Stimulated activated CD4-positive, alpha-beta T cell treated with anti-CD3 and anti-CD28 coated beads, Interleukin-2, amount 100 ng/mL, for 4 hours (primary cell): ENCODE measurements at regions not wholly inside any gene's neighbourhood (a gene's known extent, or its start where the extent isn't known, plus 50 kb on each side); places are given as distances from the start of the nearest gene placed in this dataset.
"Not testable (repeated sequence)": the region's sequence is repeated elsewhere in the genome, so short reads cannot be mapped to it uniquely, and the experiment has no call there.

Experiments
- DNase-seq: peaks from one replicate; pipeline ENCODE4 v3.0.0-alpha.2; 2020; ENCODE audit warnings: low read depth

DNA sequence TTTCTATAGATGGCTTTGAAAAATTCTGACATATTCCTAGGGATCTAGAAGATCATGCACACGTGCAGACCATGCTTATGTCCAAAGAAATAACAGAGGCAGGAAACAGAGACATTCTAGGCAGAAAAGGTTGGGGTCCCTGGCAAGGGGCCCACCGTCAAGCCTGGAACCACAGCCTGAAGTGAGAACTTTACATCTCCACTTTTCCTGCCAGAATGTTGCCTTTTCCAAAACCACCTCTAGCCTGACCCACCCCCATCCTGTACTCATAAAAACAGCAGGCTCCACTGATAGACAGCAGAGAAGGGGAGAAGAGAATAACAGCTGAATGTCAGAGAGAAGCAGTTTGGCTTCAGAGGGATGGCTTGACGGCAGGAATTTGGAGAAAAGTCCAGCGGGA lies 257.3 kb upstream of the NT5E start:
- no peak for DNase-seq

DNA sequence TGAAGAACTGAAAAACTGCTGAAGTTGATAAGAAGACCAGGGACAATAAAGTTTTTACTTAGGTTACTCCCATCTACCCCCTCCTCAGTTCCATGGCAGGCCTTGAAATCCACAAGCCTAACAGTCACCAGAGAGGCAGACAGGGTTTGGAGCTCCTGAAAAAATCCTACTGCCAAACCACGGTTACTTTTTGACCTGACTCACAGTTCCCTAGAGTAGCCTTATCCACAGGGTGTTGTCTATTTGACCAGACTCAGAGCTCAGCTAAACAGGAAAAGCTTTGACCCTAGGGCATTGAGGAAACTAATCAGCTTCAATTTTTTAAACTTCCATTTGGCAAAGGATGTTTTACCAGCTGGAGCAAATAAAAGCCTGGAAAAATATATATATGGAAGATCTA lies 257.7 kb upstream of the NT5E start:
- DNase-seq: no peak

DNA sequence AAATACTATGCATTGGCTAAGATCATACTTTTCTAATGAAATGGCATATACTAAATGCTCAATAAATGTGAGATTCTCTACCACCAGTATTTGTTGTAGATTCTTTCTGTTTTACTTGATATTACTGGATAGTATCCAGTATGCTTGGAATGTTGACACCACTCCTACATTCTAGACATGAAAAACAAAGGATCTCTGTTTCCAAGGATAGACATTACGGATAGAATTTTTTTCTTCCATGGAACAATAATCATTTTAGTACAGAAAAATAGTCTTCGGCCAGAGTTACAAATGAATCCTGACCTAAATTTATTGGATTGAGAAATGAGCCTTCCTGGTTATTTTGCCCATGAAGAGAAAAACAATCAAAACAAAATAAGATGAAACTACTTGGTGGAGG lies 258.2 kb upstream of the NT5E start:
- DNase-seq: no peak

DNA sequence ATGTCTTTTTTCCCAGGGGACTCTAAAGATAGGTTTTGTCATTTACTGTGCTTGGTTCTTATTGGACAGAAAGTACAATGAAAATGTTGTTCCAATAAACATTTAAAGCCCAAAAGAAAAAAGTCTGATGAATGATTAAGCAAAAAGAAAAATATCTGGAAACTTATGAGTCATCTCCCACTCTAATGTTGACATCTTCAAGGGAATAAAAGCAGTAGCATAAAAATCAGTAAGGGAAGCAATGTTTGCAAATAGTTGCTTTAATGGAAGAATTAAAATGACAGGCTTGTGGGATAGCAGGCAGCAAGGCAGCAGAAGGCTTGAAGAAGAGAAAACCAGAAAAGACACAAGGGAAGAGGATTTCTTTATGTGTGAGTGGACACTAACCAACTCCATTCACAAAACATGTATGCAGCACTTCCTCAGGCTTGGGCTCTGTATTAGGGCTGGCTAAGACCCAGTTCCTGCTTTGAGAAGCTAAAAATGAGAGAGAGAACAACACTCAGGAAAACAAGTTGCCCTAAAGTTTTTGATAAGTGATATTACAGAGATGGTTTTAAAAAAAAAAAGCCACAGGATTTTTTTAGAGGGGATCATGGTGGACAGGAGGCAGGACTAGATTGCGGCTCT lies 263.2 kb upstream of the NT5E start:
- DNase-seq: no peak

DNA sequence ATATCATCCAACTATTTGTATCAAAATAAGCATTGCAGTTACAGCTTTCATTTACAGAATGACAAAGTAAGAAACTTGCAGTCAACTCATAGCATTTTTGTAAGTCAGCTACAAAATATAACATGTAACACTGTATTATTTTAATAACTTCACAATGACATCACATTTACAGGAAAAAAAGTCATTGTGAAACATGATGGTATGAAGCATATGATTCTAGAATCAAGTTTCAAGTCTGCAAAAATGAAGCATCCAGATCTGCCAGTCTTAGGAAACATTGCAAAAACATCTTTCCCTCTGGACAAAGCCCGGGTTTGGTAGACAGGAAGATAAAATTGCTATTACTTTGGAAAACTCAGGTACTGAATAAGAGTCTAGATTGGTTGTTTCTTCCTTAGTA lies 263.9 kb upstream of the NT5E start:
- no peak for DNase-seq

DNA sequence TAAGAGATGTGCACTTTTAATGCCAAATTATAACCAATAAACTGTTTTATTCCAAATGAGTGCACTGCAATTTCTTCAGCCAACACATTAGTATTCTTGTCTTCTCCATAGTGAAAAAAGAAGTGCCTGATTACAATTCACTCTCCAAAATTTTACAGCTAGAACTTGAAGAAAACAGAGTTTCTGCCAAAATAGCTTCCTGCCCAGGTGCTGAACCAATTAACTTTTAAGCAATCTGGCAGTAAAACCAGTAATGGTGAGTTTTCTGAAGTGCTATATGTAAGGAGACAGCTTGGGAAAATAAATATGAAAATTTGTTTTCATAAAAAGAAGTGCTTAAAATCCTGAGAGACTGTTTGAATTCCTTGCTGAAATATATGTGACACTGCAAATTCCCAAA lies 266.0 kb upstream of the NT5E start:
- DNase-seq: no peak

DNA sequence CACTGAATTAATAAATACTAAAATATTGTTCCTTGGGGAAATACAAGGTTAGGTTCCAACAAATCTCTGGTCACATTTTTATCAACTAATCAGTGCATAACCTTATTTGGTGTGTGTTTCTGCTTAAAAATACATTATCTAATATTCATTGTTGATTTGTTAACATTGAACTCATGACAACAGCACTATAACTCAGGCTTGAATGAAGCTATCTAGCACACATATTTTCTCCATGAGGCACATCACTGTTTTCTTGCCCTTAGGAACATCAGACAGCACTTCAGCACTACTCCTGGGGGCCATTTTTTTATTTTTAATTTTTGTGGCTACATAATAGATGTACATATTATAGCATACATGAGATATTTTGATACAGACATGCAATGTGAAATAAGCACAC lies 277.2 kb upstream of the NT5E start:
- no peak for DNase-seq

DNA sequence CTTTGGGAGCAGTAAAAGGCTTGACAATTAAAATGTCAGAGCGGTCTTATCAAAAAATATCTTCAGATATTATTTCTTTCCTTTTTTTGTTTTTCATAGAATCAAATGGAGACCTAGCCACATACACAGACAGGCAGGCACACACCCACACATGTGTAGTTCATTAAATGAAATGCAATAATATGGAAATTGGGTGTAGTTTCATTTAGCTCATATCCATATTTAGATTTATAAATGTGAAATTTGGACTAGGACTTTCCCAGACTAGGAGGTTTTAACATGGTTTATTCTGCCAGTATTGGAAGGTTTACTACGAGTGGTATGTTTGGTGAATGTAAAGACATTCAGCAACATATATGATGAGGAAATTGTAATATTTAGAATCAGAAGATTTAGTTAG lies 277.7 kb upstream of the NT5E start:
- DNase-seq: no peak

DNA sequence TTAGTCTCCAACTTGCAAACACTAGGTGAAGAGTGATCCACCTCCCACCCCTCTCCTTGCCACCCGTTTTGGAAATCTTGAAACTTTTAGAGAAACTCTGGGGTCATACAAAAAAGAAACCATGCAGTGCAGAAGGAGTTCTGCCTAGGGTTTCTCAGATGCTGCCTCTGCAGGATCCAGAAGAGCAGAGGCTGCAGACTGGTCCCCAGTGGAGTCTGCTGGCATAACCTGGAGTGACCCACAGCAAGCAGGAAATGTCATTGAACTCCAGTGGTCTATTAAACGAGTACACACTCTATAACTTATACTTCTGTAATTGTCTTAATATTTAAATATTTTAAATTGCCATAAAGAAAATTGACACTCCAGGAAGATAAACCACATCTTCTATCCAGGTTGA lies 280.7 kb upstream of the NT5E start:
- DNase-seq: no peak

DNA sequence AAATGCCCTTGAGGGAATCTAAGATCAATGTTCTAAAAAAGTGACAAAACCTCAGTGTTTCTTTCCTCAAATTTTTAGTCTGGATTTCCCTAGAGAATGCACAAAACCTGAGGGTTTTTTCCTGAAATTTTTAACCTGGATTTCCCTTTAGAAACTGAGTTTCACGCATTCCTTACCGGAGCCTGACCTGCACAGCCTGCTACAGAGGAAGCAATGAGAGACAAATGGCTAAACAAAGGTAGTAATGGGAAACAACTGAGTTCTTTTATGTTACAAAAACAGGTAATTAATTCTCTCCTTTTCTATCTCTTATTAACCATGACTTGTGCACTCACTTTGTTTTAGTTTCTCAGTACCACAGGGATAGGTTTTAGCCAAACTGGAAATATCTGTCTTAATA lies 281.7 kb upstream of the NT5E start:
- DNase-seq: no peak

DNA sequence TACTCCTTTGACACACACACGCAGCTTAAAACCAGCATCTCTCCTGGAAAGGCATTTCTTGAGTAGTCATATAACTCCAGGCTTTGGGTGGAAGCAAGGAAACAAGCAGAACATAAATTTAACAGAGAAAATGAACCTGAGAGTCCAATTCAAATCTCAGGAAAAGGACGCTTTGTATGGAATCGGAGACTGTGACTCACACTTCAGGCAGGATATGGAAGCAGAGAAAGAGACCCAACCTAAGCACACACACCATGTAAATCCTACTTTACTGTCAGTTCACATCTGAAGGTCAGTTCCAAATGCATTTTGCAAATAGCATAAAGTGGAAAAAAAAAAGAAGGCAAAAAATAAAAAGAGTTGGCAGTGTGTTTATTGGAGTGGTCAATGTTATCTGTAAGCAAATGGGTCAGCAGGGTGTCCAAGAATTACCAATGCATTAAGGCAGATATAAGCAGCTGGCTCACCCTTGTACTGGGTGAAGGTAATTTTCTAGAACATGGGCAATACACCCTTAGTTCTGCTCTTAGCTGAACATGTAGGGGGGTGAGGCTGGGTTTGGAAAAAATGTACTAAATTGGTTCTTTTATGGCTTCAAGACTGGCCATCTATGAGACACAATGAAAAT lies 283.7 kb upstream of the NT5E start:
- DNase-seq: no peak

DNA sequence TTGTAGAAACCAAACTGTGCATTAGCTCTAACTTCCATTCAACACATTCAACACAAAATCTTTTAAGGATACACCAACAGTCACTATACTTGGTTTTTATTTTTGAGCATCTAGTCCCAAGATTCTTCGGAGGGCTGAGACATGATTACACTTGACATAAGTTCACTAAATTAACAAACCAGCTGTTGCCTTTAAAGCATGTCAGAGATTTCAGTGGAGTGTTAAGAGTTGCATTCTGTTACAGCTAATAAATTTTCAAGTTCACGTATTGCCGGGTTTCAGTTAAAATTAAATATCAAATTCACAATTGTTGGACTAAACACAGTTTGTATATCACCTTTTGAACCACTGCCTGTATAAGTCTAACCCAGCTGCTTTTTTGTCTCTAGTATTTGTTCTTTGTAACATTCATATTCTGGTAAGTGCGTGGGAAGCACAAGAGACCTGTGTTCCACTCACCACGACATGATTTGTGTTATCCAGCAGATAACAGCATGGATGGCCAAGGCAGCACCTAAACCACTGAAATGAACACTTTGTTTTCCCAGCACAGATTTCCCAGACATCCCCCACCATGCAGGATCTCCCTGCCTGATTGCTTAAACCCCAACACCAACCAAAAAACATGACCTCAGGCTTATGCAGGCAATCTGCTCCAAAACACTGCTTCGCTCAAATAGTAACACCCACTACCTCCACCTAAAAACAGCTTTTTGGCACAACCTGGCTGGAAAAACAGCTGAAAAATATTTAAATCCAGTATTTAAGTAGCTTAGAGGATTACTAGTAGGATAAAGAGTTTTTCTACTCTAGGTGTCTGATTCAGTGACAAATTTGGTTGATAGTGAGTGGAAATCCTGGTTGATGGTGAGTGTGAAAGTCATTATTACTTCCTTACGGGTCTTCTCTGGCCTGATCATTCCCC lies 286.5 kb upstream of the NT5E start:
- DNase-seq: no peak

DNA sequence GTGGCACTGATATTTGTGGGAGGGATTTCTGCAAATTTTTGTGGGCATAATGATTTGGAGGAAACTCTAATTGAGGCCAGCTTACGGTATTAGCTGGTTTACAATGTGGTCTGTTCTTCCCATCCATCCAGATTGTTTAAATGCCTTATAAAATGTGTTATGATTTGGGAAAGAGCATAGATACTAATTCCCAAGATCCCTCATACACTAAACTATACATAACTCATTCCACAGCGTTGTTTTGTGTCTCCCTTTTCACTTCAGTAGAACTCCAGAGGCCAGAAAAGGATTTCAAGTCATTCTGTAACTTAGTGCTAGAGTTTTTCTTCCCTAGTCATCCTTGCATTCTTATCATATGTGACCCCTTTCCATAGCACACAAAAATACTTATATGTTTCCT lies 292.6 kb upstream of the NT5E start:
- no peak for DNase-seq

DNA sequence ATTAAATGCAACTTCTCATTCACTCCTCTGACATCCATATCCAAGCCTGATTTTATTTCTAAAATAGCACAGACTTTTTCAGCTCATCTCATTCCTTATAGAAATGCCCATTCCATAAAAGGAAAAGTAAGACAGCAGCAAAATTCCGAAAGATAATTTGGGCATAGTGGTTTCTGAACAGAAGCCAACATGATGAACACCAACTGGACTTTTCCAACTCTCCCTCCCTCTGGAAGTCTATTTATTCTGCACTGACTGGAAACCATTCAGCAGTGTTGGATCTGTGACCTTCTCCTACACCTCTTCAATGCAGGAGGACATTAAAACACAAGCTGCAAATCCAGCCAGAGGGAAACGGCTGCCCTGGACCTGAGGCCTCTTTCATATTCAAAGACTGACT lies 306.2 kb upstream of the NT5E start:
- DNase-seq: no peak

DNA sequence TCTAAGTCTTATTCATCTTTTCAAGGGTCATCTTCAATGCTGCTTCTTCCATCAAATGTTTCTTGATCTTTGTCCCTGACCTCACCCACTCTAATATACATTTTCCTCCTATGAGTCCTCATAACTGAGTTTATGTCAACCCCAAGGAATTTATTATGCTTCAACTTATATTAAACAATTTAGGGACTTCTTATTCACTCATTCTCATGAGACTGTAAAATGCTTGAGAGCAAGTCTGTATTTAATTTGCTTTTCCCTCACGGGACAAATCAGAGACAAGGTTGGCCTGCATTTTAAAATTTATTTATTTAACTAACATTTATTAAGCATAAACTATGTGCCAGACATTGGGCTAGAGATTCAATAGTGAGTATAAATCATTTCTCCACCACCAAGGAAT lies 312.0 kb upstream of the NT5E start:
- no peak for DNase-seq

DNA sequence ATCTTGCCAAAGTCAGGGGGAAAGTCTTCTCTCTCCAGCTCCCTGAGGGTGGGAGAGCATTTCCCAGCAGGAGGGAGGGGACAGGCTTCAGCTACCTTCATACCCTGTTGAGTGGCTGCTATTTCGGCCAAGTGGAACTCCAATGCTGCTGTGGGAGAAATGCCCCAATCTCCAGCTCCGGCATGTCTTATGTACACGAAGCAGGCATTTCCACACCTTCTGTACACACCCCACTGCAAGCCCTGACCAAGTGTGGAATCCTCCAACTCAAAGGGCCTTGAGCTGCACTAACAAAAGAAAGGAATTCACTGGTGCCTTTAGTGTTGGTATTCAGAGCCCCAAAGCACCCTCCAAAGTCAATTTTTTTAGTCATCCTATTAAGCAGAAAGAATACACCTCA lies 313.6 kb upstream of the NT5E start:
- DNase-seq: no peak

DNA sequence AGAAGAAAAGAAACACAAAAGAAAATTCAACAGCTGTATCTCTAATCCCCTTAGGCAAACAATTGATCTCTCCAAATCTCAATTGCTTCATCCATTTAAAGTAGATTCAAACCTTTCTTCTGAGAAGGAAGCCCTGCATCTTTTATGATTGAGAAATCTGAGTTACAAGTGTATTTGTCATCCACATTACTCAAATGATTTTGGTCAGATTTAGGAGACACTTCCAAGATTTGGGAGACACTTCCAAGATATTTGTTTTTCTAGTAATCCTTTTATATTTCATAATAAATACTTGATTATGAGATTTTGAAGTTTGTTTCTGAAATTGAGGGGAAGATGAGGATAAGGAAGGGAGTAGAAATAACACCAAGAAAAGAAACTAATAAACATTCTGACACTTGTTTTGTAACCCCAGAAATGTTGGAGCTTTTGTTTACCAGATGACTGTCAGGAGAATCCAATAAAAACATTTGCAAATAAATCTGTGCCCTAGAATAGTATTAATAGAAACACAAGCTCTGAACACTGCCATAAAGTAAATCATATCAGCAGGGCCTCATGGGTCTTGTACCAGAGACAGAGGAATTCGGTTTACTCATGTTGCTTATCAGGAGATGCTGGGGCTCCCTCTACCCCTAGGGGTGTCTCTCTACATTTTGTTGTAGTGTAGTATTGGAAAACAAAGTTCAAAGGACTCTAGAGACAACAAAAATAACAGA lies 314.3 kb upstream of the NT5E start:
- DNase-seq: no peak

DNA sequence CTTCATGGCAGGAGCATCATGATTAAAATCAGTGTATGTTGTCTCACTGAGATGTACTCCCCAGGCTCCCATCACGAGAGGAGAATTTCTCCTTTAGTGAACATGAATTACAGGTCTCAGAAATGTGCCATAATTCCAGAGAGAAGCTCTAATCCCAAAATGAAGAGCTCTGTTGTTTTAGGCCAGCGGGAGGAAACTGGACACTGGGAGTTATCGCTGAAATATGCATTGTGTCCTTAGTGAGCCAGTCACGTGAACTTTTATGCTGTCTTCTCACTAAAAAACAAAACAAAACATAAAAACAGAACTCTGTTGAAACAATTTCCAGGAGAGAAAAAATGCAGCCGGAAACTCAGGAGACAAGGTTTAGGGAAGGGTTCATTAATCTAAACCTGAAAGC lies 315.7 kb upstream of the NT5E start:
- DNase-seq: no peak

DNA sequence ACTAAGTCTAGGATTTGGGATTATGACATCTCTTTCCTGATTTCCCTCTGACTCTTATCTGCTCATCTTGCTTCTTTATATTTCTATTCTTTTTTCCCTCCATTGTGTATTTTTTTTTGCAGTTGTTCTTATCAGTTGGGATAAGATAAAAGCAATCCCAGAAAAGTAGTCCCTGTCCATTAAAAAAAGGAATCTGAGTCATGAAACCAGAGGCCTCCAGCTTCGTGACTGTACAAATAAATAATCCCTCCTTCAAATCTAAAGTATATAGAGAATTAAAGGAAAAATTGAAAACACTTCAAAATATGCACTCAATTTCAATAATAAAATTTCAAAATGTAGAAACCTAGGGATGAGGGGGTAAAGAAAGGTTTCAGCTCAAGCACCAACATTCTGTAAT lies 317.8 kb upstream of the NT5E start:
- no peak for DNase-seq

DNA sequence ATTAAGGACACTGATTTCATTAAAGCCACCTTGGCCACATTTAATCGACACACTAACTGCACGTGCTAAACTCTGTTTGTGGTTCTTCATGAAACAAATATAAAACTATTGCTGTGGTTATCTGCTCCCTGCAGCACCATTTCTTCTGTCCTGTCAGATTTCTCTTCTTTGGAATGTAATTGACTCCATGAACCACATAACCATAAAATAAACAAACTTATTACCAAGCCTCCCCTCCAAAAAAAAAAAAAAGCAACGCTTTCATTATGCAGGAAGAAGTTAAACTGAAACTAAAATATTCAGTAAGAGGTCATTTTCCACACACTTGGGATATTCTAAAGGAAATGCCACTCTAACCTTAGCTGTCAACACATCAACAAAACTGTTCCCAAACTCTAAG lies 319.1 kb upstream of the NT5E start:
- no peak for DNase-seq

DNA sequence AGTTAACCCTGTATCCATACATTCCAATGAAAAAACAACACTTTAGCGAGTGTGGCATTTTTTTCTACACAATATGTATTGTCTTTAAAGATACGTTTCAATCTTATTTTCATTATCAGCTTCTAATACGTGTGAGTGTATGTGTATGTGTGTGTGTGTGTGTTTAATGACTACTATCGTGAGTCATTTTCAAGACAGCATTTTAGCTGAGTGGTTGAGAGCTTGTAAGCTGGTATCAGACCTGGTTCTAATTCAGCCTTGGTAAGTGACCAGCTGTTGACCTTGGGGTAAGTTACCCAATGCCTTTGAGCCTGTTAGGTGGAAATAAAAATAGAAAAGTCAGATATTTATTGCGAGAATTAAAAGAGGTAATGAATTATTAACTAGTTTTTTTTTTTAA lies 320.0 kb upstream of the NT5E start:
- no peak for DNase-seq

DNA sequence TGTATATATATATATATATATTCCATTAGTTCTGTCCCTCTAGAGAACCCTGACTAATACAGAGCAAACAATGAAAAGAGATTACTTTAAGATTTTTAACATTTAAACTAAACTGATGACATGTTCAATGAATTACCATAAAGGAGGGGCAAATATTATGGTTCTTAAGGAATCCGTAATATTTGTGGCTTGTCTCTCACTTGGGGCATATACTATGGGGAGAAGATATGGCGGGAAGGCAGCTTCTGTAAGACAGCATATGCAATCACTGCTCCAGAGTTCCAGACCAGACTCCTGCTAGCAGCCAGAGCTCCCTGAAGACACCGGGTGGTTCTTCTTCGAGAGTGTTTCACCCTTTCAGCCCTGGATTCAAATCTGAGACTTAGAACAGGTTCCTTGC lies 321.1 kb upstream of the NT5E start:
- DNase-seq: no peak

DNA sequence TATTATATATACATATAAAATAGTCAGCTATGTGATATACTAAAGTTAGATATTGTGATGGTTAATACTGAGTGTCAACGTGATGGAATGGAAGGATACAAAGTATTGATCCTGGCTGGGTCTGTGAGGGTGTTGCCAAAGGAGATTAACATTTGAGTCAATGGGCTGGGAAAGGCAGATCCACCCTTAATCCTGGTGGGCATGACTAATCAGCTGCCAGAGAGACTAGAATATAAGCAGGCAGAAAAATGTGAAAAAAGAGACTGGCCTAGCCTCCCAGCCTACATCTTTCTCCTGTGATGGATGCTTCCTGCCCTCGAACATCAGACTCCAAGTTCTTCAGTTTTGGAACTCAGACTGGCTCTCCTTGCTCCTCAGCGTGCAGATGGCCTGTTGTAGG lies 321.6 kb upstream of the NT5E start:
- not testable (repeated sequence) for DNase-seq
